EH (cell line): ENCODE measurements at regions not wholly inside any gene's neighbourhood (a gene's known extent, or its start where the extent isn't known, plus 50 kb on each side); places are given as distances from the start of the nearest gene placed in this dataset.
"Not testable (repeated sequence)": the region's sequence is repeated elsewhere in the genome, so short reads cannot be mapped to it uniquely, and the experiment has no call there.

ENCODE experiments used
- DNase-seq: peaks from one replicate; pipeline ENCODE4 v3.0.0-alpha.2; 2015; ENCODE audit warnings: low read depth

DNA sequence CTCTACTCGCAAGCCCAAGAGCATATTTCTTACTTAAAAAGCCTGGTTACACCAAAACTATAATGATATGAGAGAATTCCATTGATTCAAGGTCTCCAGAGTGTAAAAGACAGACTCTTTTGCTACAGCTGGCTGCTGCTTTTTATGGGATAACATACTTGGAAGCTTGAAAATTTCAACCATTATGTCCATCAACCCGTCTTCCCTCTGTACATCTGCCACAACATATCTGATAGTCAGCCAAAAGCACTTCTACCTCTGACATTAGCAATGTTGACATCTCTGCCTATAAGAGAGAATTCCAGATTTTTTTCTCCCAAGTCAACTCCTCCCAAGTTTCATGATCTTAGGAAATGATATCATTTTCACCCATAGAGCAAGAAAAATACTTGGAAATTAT, 54.4 kb upstream of the IQCM start:
- DNase-seq = peak; percentile 24

- no peak for DNase-seq
Observed at GRCh38 chr4:149881744-149882143, 66.1 kb upstream of the IQCM start.

GRCh38 chr4:149882251-149882650, 66.6 kb upstream of the IQCM start:
- no peak for DNase-seq

DNA sequence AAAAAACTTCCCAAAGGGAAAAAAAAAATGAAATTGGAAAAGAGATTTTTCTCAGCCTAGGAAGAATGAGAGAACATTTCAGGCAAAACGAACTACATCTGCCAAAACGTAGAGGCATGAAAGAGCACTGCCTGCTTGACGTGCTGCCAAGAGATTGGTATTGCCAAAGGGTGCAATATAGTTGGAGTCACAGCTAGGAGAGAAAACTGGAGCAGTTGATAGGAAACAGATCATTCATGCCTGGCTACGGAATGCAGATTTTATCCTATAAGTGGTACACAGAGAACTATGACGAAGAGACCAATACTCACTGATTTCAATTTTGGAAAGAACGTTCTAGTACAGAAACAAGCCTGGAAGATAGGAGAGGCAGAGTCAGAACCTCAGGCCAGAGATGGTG, 68.4 kb upstream of the IQCM start:
- DNase-seq = peak; percentile 47

DNA sequence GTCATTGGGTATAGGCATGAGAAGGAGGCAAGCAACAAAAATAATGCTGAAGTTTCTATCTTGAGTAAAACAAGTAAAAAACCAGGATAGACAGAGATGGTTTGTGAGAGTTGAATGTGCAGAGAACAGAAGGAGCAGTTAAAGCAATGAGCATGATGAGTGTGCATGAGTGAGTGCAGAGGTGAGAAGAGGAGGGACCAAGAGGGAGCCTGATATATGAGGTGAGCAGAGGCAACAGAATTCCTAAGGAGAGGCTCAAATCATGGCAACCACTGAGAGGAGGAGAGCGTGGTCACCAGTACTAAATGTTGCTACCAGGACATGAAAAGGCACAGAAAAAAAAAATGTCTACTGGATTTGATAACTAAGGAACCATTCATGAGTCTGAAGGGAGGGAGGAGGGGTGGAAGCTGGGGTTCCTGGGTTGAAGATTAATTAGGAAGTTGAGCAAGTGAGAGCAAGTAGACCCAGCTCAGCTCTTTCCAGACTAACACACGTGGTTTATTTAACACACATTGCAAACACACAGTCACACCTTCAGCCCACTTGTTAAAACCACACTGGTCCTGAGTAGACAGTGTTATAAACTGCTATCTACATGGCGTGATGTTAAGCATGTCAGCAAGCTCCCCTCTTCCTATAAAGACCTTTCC, 69.0 kb upstream of the IQCM start:
- peak; percentile 1 for DNase-seq

DNA sequence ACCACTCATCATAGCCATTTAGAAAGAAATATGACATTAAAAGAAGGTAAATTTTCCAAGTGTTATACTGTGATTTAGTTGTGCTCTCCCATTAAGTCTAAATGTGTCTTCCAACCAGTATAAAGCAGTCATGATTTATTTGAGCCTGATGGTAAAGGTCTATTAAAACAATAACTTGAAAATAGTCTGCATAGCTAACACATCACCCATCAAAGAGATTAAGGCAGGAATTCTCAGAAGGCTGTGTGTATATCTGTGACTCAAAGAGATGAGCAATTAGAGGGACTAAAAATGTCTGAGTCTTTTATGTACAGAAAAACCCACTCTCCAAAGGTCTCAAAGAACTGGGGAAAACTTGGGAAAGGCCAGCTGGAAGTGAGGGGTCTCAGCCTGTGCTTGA, 70.3 kb upstream of the IQCM start:
- DNase-seq = peak; percentile 90

DNA sequence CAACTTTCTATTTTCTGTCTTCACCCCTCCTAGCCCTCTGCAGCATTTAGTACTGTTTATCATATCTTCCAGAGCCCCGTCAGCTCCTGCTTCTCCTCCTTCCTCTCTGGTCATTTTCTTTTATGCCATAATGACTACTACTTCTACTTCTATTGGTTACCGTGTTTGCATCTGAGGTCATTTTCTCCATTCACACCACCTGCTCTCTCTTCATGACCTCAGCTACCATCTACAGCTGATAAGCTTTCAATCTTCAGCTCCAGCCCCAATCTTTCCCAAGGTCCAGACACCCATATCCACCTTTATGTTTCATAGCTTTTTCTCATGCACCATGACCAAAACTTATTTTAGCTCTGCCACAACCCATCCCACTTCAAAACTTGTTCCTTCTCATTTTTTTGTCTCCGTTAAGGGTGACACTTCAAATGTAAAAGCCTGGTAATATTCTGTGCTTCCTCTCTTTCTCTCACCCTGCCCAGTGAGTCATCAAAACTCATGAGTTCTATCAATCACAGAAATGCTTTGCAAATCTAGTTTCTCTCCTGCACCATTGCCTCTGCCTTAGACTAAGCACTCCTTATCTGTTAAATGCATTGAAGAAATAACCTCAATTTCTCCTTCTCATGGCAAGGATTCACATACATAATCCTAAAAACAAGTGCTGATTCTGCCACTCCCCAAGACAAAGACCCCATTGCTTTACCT, 71.3 kb upstream of the IQCM start:
- peak; percentile 21 for DNase-seq

- DNase-seq = peak; percentile 33
Observed at GRCh38 chr4:149889991-149890390, 74.3 kb upstream of the IQCM start.

DNA sequence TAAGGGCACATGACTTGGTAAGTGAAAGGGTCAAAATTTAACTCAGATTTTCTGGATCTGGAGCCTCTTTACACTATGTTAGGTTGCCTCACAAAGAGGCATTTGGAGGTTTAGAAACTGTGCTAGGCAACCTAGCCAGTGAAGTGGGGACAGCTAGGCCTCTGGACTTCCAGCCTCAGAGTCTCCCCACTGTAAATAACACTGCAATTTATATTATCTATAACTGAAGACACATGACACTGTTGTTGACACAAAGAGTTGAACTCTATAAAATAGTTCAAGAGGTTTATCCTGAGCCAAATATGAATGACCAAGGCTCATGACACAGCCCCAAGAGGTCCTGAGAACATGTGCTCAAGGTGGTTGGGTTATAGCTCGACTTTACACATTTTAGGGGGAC, 74.9 kb upstream of the IQCM start:
- DNase-seq = no peak

DNA sequence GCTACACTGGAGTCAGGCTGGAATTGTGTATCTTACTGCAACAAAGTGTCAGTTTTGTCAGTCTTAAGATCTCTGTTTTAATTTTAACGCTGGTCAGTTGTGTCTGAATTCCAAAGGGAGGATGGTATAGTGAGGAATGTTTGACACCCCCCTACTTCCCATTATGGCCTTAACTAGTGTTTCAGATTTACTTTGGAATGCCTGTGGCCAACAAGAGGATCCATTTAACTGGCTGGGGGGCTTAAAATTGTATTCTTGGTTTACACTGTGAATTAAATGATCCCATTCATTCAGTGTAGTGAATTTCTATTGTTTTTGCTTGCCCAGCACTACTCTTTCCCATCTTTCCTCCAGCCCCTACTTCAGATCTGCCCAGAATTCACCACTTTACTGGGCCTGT, 75.8 kb upstream of the IQCM start:
- DNase-seq = peak; percentile 62

DNA sequence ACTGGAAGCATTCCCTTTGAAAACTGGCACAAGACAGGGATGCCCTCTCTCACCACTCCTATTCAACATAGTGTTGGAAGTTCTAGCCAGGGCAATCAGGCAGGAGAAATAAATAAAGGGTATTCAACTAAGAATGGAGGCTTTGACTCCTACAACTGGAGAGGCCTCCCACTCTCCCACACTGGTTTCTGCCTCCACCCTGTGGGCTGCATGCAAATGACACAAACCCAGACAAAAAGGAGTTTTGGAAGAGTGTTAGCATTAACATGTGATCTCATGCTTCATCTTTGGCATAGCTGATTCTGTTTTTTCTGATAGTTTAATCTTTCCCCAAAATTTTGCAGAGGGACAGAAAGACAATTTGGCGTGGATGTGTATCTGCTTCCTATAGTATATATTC, 80.8 kb upstream of the IQCM start:
- DNase-seq = peak; percentile 64

DNA sequence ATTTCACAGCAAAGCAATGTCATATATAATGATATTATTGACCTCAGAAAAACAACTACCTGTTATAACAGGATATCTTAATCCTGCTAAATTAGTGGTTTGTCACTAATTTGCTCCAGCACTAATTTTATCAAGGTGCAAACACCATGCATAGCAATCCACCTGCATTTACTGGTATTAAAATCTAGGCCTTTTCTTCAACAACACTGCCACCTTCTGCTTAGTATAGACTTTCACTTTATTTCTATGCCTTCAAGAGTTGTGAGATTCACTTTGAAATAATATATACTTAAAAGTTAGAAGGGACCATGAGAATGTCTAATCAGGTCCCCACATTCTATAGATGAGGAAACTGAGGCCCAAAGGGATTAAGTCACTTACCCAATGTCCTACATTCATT, 82.1 kb upstream of the IQCM start:
- peak; percentile 35 for DNase-seq

GRCh38 chr4:149901128-149901527, 85.5 kb upstream of the IQCM start:
- no peak for DNase-seq

DNA sequence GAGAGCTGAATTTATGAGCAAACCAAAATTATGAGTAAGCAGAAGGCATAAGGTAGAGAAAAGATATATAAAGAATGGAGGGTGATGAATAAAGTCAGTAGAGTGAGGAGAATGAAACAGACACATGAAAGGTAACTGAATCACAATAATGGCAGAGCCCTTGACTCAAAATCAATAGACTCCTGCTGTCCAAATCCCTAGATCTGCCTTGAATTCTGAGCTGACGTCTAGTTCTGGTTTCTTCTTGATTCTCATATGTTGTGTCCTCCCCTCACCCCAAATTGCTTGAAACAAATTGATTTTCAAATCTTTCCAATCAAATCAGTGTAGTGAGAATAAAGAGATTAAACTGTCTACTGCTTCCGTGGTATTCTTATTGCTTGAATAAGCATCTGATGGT, 86.6 kb upstream of the IQCM start:
- DNase-seq = no peak

- DNase-seq = no peak
Observed at GRCh38 chr4:149910177-149910576, 94.5 kb upstream of the IQCM start.

- DNase-seq = no peak
Observed at GRCh38 chr4:149910604-149911350, 95.1 kb upstream of the IQCM start.

DNA sequence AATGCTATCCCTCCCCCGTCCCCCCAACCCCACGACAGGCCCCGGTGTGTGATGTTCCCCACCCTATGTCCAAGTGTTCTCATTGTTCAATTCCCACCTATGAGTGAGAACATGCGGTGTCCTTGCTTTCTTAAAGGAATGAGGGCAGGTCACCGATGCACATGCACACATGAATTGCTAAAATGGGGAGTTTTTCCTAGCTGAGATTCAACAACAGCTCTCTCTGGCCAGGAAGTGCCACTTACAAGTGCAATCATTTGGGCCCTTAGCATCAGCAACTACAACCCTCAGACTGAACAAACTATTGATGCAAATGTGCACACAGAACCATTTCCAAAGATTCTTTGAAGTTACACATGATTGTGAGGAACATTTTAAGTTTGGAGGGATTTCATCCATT, 95.7 kb upstream of the IQCM start:
- DNase-seq = no peak

- peak; percentile 37 for DNase-seq
Observed at GRCh38 chr4:149912000-149912399, 96.4 kb upstream of the IQCM start.

DNA sequence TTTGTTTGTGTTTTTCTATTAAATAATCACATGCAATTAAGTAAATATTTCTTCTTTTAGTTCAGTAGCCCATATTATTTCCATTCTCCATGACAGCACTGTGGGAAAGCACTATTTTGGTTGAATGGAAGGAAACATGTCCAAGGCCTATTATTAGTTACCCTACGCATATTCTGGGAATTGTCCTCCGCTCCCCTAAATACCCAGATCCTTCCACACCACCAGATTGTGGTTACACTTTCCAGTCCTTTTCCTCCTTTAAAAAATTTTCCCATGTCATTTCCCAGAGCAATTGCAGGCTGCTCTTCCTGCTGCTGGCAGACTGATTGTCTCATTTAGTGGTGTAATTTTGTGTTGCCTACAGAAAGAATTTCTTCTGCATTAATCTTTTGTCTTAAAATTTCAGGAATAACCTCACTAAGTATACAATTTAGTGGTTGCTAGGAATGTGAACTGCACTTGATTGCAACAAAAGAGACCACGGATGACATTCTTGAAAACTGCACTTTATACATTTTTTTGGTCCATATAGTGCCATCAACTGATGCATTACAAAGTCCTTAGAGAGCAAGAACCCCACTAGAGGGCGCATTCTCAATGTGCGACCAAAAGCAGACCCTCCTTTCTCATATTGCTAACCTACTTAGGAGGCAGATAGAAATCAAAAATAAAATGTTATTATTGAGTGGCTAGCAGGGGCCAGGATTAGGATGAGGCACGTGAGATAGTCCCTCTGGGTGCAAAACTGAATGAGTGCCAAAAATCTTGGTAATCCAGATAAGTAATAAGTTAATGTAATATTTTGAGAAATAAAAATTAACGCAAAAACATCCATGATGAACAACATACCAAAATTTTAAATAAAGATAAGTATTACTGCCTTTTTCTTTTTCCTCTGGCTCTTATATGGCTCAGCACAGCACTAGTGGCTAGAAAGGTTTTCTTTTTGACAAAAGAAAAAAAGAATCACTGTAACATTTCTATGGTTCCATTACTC, 98.8 kb upstream of the IQCM start:
- DNase-seq = peak; percentile 73

DNA sequence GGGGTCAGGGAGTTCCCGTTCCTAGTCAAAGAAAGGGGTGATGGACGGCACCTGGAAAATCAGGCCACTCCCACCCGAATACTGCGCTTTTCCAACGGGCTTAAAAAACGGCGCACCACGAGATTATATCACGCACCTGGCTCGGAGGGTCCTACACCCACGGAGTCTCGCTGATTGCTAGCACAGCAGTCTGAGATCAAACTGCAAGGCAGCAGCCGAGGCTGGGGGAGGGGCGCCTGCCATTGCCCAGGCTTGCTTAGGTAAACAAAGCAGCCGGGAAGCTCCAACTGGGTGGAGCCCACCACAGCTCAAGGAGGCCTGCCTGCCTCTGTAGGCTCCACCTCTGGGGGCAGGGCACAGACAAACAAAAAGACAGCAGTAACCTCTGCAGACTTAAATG, 100.1 kb upstream of the IQCM start:
- DNase-seq = not testable (repeated sequence)

- no peak for DNase-seq
Observed at GRCh38 chr4:149923736-149924135, 108.1 kb upstream of the IQCM start.

- DNase-seq = no peak
Observed at GRCh38 chr4:149927514-149927913, 111.9 kb upstream of the IQCM start.
